Neural crest cell (in vitro differentiated cells): ENCODE measurements at regions not wholly inside any gene's neighbourhood (a gene's known extent, or its start where the extent isn't known, plus 50 kb on each side); places are given as distances from the start of the nearest gene placed in this dataset.

Experiments used
- DNase-seq: peaks from one replicate; pipeline ENCODE4 v3.0.0; 2021; ENCODE audit warnings: low read depth, mixed read lengths, low spot score
- H3K27ac Mint-ChIP-seq: one replicate; pipeline ENCODE4 v1.8.0; 2021; ENCODE audit warnings: mild to moderate bottlenecking, mixed read lengths; ENCODE audit not compliant: unreplicated experiment
- H3K27me3 Mint-ChIP-seq: 2 replicates; pipeline ENCODE4 v1.8.0; 2021; ENCODE audit warnings: low read depth, mild to moderate bottlenecking, mixed read lengths
- H3K36me3 Mint-ChIP-seq: 2 replicates; pipeline ENCODE4 v1.8.0; 2021; ENCODE audit warnings: low read depth, mild to moderate bottlenecking, mixed read lengths
- H3K4me1 Mint-ChIP-seq: 2 replicates; pipeline ENCODE4 v1.8.0; 2021; ENCODE audit warnings: mixed read lengths
- H3K4me3 Mint-ChIP-seq: one replicate; pipeline ENCODE4 v1.8.0; 2021; ENCODE audit warnings: mild to moderate bottlenecking, mixed read lengths
- H3K9me3 Mint-ChIP-seq: 2 replicates; pipeline ENCODE4 v1.8.0; 2021; ENCODE audit warnings: mixed read lengths
- CTCF ChIP-seq: fragments of 200-600 bp; sonication (generic); conservative IDR thresholded peaks from 2 replicates; pipeline ENCODE4 v1.5.0; 2021; ENCODE audit warnings: antibody characterized with exemption, mild to moderate bottlenecking

- no peak overlapping the region for H3K4me3 Mint-ChIP-seq
- no peak for TF ChIP-seq CTCF
- DNase-seq: no peak
- H3K27ac Mint-ChIP-seq: no peak overlapping the region
- no peaks in the 10 kb centered on the region for H3K27me3 Mint-ChIP-seq
- H3K36me3 Mint-ChIP-seq: no peaks in the 10 kb centered on the region
- no peaks in the 10 kb centered on the region for H3K4me1 Mint-ChIP-seq
- H3K9me3 Mint-ChIP-seq: no peaks in the 10 kb centered on the region
These were observed 674.2 kb upstream of the VRK2 start for GRCh38 chr2:57372237-57372984.

DNA sequence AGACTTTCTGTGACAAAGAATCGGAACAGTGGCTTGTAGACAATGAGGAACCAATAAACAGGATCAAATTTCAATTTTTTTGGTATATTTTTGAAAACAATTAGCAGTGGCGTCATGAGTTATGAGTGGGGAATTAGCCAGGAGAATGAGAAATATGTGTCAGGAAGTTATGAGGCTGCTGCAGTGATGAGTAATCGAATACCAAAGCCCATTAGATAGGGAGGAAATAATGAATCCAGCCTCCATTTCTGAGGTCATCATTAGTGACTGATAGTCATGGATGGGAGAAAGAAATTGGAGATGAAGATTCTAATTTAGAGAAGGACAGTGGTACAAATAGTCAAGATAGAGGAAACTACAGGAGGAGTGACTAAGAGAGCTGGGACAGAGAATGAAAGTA lies 673.1 kb upstream of the VRK2 start:
- Mint-ChIP-seq H3K36me3 (no peaks in the 10 kb centered on the region), H3K4me3 (no peak overlapping the region), H3K9me3 (no peaks in the 10 kb centered on the region), H3K27ac (no peak overlapping the region), H3K27me3 (no peaks in the 10 kb centered on the region), H3K4me1 (no peaks in the 10 kb centered on the region)
- DNase-seq: no peak
- no peak for TF ChIP-seq CTCF

- Mint-ChIP-seq H3K4me3 (no peak overlapping the region), H3K27me3 (no peaks in the 10 kb centered on the region), H3K36me3 (no peaks in the 10 kb centered on the region), H3K4me1 (no peaks in the 10 kb centered on the region), H3K27ac (no peak overlapping the region), H3K9me3 (no peaks in the 10 kb centered on the region)
- no peak for TF ChIP-seq CTCF
- no peak for DNase-seq
These were observed 669.6 kb upstream of the VRK2 start for GRCh38 chr2:57376985-57377384.

DNA sequence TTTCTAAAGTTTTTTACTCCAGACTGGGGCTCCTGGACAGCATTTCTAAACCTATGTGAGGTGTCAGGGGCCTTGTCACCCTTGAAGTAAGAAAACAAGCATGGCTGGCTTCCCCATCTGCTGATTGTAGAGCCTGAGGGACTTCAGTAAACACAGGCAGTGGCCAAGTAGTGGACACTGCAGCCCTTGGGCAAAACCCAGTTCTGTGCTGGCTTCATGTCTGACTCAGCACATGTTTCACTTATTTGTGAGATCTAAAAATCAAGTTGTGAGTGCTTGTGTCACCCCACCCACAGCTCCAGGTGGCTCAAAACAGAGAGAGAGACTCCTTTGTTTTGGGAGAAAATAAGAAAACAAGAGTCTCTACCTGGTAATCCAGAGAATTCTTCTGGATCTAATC lies 660.3 kb upstream of the VRK2 start:
- Mint-ChIP-seq H3K27ac (no peak overlapping the region), H3K27me3 (no peaks in the 10 kb centered on the region), H3K4me3 (no peak overlapping the region), H3K9me3 (peaks cover 4% of the 10 kb centered on the region), H3K36me3 (no peaks in the 10 kb centered on the region), H3K4me1 (no peaks in the 10 kb centered on the region)
- TF ChIP-seq CTCF: no peak
- DNase-seq: no peak

DNA sequence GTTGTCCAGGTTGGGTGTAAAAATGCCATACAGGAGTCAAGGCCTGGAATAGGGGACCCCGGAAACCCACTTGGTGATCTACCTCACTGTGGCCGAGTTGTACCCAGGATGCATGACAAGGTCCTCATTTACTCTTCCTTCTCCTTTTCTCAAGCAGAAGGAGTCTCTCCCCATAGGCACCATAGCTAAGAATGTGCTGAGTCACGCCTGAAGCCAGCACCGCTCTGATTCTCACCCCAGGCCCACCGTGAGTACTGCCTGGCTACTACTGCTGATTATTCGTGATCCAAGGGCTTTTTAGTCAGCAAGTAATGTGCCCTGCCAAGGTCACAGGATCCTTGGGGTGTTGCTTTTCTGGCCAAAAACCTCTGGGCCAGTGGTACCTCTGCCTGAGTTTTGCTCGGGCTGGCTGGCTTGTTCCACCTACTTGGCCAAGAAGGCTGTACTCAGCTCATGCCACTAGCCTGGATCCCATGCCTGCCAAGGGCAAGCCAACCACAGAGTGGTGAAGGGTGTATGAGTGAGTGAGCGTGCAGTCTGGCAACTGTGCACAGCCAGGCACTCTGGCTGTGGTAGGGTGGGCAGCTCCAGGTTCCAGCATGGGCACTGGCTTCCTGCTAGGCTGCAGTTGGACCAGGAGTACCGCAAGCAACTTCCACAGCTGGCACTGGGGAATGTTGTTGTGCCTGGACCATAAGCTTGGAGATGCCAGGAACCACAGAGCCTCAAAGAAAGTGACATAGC lies 650.1 kb upstream of the VRK2 start:
- Mint-ChIP-seq H3K27me3 (no peaks in the 10 kb centered on the region), H3K36me3 (no peaks in the 10 kb centered on the region), H3K27ac (no peak overlapping the region), H3K9me3 (peaks cover 6% of the 10 kb centered on the region), H3K4me1 (no peaks in the 10 kb centered on the region), H3K4me3 (no peak overlapping the region)
- no peak for TF ChIP-seq CTCF
- DNase-seq: no peak
